SH-SY5Y (cell line): ENCODE measurements at regions not wholly inside any gene's neighbourhood (a gene's known extent, or its start where the extent isn't known, plus 50 kb on each side); places are given as distances from the start of the nearest gene placed in this dataset.

ENCODE experiments used
- GATA2 ChIP-seq: IDR thresholded peaks from 2 replicates; pipeline ENCODE4 v1.6.1; 2011; ENCODE audit warnings: mild to moderate bottlenecking, low read depth, low read length
- GATA3 ChIP-seq: IDR thresholded peaks from 2 replicates; pipeline ENCODE4 v1.6.1; 2011; ENCODE audit warnings: low read depth, mild to moderate bottlenecking, low read length, moderate library complexity

DNA sequence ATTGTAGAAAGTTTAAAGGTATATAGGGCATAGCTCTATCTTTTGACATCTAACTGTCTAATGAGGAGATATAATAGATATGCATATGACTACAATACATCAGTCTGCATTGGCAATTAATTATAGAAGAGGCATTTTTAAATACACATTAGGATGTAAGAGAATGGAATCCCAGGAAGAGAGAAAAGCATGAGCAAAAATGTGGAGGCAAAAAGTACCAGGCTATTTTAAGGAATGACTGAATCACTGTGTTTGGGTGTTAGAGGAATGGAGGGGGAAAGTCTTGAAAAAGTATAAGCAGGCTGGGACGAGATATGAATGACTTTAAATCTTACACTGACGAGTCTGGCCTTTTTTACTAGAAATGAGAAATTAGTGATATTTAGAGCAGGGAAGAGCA, 138.4 kb upstream of the ZNF462 start:
- TF ChIP-seq GATA2 (no peak), GATA3 (no peak)
